NCI-H446 (cell line): ENCODE measurements at regions not wholly inside any gene's neighbourhood (a gene's known extent, or its start where the extent isn't known, plus 50 kb on each side); places are given as distances from the start of the nearest gene placed in this dataset.
A peak's percentile ranks its signal among the peaks of the same experiment; 100 is the strongest.

Experiments
- DNase-seq, 2 experiments: peaks; one replicate each; lab custom pipeline; 2025; lab: John Stamatoyannopoulos, UW

DNA sequence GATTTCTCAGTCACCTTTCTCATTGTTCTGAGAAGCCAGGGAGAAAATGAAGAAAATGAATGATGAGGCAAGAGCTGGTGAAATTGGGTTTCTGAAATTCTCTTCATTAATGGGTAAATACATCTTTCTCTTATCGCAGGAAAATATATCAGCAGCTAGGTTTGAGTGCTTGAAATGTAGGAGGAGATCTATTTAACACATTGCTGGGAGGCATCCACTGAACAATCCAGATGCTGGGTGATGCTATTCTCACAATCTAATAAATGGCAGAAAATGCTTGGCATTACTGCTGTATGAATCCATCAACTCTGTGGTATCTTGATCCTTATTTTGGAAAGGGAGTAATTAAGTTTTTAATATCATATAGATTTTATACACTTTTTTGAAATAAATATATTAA, 199.6 kb upstream of the LRP1B start:
- DNase-seq: no peak

DNA sequence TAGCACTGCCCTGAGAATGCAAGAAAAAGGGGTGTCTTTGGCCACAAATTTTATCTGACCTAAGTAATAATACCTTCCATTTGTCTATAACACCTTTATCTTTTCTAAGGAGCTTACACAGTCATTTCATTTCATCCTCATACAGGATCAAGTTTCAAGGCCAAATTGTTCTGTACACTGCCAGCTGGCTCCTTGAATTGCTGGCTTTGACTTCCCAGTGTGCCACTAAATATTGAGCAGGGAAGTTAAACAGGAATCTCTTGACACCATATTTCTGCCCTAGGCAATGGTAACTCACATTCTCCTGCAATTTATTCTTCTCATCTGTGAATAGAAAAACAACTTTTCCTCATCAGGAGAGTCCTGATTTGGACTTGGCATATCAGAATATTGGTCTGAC, 195.1 kb upstream of the LRP1B start:
- DNase-seq: peak in 1 of 2 experiments; percentile 63

DNA sequence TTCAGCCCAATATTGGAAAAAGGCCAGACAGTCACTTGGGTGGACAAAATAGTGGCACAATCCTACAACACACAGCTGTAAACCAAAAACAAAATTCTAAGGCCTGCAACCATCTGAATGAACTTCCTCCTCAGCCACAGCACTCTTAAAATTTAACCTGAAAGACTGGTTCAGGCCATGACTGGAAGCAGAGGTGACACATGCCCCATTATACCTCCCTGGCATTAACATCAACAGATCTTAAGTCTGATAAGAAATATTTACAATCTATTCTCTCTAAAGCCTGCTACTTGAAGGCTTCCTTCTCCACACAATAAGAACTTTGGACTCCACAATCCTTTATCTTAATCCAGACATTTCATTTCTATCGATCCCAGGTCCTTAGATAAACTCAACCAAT, 192.4 kb upstream of the LRP1B start:
- DNase-seq: no peak

DNA sequence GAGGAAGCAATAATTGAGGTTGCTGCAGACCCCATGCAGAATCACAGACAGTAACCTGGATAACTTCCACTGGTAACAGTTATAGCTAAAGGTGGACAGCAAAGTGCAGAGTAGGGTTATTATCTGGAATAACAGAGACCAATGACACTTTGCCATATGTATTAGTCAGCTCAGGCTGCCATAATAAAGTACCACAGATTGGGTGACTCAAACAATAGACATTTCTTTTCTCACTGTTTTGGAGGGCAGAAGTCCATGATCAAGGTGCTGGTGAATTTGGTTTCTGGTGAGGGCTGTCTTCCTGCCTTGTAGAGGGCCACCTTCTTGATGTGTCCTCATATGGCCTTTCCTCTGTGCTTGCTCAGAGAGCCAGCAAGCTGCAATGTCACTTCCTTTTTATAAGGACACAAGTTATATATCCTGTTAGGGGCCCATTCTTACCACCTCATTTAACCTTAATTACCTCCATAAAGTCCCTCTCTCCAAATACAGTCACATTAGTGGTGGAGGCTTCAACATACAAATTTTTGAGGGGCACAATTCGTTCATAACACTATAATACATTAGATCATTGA, 191.0 kb upstream of the LRP1B start:
- DNase-seq: no peak

DNA sequence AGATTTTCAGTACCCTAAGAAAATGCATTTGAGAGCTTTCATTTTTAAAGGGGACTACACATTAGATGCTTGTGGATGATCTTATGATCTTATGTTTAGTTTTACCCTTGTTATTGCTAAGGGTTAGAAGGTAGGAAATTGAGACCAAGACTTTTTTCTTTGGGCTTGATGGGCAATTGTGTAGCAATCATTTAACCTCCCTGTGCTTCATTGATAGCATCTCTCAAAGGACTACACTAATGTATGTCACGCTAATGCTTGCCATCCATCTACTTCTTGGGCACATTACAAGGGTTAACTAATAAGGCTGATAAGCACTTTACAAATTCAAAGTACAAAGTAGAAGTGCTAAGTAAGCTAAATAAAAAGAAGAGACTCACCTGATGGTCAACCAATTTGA, 189.3 kb upstream of the LRP1B start:
- no peak for DNase-seq

DNA sequence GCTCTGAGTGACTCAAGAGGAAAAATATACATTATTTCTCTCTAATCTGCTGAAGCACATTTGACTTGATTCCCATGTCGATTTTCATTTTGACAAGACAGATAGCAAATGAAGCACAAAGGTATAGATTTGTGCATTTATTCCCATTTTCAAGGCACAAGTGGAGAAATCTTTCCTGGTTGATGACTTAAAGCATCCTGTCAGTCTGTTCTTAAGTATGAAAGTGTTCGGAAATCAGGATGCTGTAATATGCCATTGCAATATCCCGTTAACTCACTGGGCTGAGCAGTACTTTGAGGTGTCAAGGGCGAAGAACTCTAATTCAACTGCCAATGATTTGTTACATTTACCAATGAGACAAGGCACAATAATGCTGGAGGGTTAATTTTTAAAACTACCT, 185.2 kb upstream of the LRP1B start:
- no peak for DNase-seq

DNA sequence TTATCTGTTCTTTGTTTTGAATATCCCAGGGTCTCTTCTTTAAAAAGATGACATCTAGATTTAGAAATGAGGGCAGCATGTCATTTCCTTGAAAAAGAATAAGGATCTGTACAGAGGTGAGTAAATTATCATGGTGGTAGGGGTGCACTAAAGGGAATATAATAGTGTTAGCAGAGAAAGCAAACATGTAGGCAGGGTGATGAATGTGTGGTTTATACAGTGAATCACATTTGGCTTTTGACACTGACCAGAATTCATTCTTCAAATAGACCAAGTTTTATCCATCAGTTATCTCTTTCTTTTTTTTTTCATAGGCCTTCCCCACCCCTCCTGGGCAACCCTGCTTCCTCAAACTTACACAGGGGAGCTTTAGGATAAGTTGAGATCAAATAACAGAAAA, 184.5 kb upstream of the LRP1B start:
- DNase-seq: no peak

DNA sequence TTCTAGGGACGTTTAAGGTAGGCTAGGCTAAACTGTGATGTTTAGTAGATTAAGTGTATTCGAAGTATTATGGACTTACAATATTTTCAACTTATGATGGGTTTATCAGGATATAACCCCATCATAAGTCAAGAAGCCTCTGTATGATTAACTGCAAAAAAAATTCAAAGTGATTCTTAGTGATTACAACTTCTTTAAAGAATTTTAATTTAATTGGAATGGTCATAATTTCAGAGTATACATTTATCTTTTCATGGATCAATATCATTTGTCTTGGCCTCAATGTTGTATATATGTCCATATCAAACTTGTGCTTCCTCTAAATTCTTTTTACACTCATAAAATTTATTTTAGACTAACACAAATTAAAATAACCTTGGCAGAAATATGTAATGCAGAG, 183.3 kb upstream of the LRP1B start:
- DNase-seq: no peak

DNA sequence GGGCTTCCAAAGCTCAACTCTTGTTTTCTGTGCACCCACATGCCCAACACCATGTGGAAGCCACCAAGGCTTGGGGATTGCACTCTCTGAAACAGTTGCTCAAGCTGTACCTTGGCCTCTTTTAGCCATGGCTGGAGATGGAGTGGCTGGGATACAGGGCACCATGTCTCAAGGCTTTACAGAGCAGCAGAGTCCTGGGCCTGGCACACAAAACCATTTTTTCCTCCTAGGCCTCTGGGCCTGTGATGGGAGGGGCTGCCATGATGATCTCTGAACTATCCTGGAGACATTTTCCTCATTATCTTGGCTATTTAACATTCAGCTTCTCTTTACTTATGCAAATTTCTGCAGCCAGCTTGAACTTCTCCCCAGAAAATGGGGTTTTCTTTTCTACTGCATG, 179.7 kb upstream of the LRP1B start:
- no peak for DNase-seq

DNA sequence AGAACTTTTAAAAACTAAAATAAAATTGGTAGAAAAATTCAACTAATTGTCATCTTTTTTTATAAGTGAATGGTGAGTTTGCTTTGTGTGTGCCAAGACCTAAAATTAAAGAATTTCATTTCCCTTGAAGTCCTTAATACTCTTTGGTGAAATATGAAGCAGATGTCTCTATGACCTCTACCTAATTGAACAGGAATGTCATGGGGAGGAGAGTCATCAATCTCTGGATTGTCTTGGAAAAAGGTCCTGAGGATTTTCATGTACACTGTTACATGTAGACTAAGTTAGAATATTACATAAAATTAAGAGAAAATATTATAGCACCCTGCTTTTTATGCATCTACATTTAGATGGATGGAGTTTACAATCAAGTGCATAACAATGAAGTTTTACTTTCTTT, 177.9 kb upstream of the LRP1B start:
- no peak for DNase-seq

DNA sequence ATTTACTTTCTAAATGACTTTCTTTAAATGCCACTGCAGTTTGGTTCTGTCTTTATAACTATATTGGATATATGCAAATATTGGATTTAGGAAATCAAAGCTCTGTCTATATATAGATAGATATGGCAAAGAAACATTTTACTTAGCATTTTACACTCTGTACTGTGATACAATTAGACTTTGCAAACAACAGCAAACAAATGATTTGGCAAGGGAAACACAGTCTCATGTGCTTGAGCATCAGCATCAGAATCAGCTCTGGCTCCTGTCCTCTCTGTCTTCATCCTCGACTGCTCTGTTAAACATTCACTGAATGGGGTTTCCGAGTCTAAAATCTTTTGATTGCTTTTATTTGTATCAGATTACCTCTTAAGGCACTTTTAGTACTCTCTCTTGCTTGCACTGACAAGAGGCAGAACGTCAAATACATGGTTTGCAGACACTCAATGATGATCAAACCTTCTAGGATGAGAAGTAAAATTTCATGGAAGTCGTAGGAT, 176.8 kb upstream of the LRP1B start:
- no peak for DNase-seq

DNA sequence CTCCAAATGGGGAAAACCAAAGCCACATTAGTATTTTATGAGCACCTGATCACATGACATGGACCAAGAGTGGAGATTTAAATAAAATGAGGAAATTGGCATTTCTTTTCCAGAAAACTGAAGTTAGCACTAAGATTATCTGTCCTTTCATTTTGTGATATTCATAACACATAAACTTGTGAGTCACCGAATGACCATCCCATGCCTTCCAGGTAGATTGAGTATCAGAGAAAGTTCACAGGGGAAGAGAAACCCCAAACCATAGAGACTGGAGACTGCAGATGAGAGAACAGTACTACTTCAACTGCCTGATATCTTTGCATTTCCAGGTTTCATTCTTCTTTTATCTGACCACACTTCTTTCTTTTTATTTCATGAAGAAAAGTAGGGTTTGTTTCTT, 176.3 kb upstream of the LRP1B start:
- DNase-seq: no peak

DNA sequence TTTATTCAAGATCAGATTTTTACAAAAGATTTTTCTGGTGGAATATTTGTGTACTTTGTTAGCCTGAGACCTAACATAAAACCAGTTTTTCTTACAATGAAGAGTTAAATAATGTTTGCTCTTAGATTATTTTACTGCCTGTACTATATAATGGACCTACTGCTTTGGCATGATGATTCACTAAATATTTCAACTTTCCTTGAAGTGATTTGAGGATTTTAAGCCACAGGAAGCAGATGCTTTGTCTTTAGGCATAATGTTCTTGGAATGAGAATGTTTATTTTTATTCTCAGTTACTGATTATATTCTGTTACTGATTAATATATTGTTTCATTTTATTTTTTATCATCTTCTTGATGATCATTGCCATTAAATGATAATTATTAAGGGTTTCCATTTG, 175.3 kb upstream of the LRP1B start:
- no peak for DNase-seq

DNA sequence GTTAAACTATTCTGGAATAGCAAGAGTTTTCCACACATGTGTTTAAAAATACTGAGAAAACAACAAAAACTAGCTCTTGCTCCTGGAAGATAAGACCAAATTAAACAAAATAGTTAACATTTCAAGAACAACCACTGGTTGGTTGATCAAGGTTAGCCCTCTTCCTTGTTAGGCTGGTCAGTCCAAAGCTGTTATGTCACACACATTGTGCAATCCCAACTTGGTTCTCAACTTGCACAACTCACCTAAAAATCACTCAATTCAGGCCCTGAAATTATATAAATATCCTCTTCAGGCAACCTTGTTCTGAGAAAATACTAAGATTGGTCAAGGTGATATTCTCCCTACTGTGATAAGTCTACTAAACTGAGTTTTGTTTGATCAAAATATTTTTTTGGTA, 169.7 kb upstream of the LRP1B start:
- DNase-seq: no peak

DNA sequence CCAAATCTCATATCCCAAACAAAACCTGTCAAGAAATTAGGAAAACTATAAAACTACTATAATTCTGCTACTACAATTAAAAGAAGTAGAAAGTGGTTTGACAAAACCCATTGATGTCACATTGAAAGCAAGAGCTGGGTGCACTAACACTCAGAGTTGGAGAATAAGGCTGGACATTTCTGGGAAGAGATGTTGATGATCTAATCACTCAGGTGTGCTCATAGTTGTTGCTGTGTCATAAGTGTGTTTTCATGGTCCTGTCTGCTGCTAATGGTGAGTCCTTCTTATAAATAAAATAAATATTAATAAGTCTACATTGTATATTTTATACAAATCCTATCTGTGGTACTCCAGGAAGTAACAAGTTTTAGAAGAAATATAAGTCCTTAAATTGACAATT, 168.2 kb upstream of the LRP1B start:
- DNase-seq: no peak

DNA sequence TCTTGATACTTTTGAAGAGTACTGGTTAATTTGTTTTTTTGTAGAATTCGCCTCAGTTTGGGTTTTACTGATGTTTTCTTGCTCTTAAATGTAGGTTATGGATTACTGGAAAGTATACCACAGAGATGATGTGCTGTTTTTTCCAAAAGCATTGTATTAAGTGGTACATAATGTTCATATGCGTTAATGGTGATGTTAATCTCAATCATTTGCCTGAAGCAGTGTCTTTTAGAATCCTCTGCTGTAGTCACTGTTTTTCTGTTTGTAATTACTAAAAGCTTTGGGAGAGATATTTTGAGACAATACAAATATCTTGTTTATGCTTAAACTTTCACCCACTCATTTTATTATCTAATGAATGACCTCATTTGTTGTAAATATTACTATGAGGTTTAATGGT, 163.4 kb upstream of the LRP1B start:
- DNase-seq: no peak

DNA sequence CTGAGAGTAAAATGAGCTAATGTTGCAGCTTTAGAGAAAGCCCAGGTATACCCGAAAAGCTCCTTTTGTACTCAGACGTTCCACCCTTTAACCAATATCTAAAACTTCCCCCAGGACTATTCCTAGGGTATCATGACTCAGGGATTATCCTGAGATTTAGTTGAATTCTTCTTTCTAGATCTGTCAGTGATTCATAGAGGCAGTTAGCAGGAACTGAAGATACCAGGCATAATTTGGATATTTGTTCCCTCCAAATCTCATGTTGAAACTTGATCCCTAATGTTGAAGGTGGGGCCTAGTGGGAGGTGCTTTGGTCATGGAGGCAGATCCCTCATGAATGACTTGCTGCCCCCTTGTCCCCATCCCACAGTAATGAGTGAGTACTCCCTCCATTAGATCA, 161.2 kb upstream of the LRP1B start:
- DNase-seq: no peak

DNA sequence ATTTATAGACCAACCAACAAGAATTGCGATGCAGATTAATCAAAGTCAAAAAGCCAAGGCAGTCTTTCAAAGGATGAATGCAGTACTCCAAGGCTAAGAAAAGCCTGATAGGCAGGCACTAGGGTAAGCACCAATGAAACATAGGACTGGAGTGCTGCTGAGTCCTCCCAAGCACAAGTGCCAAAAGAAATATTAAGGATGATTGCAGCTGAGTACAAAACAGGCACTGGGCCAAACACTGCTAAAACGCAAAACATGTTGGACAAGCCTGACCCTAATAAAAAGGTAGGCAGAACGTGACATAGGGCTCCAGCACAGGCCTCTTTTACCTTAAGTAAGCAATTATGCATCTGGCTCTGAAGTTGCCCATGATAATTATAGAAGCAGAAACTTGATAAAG, 160.1 kb upstream of the LRP1B start:
- DNase-seq: peak; percentile 23 to 59

DNA sequence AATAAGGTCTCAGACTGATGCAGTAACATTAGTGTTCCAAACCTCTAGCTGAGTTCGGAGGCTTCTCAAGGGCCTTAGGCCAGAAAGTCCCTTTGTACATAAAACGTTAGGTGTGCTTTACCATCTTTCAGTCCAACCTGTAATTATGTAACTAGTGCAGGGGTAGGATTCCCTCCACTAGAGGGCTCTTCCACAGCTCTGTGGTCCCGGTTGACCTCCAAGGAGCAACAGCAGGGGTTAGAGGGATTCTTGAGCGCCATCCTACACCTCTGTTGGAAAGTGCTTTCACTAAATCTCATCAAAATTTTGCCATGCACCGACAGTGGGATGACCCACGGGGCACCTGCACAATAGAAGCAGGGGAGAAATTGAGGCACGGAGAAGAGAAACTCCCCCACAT, 155.8 kb upstream of the LRP1B start:
- DNase-seq: no peak

DNA sequence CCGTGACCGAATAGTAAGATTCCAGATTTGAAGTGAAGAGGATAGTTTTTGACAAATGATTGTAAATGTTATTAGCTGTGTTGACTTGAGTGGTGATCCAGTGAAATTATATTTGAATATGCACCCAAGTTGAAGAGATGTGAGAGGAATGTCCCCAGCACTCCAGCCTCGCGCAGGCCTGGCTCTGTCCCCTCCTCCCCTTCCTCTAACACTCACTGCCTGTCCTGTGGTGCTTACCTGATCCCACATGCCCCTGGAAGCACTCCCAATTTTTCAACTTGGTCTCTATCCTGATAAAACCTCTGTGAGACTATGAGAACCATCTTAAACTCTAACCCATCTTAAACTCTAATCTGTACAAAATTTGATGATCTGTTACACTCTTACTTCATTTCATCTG, 154.7 kb upstream of the LRP1B start:
- DNase-seq: no peak

DNA sequence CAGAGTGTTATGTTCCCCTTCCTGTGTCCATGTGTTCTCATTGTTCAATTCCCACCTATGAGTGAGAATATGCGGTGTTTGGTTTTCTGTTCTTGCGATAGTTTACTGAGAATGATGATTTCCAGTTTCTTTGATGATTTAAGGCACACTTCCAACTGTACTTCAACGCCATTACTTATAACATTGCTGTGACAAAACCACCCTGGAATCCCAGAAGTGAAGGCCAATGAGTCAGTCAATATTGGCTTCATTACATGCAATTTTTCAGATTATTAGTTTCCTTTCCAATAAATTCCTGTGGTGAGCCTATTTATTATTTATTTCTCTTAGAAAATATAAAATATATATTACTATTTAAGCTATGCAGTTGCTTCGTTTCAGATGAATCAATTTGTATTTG, 153.5 kb upstream of the LRP1B start:
- peak in 1 of 2 experiments; percentile 15 for DNase-seq

DNA sequence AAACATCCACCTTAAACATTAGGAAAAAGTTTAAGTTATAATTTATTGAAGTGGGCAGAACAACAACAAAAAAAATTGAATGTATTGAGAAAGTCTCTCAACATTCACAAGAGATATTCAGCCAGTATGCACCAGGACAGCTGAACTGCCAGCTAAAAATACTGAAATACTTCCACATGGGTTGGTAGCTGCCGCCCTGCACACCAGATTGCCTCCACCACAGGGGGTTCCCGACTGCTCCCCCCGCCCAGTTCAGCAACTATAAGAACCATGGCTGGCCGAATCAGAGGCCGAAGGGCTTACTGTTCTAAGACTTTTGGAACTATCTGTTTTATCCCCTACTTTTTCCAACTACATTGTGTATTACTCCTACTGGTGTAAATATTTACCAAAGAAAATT, 150.0 kb upstream of the LRP1B start:
- peak; percentile 32 to 55 for DNase-seq

DNA sequence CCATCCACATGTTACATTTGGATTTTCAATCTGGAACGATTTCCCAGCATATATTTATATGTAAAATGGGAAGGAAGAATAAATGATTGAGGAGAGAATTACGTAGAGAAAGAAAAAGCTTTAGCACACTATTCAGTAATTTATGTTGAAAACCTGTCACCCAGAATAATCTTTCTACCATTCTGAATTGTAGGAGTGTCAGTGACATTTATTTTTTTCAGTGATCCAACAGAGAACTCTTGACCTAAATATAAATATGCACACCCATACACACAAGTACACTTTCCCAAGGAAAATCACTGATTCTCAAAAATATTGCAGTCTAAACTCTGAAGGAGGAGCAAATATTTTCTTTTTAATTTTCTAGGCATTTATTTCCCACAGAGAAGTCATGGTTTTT, 140.2 kb upstream of the LRP1B start:
- no peak for DNase-seq

DNA sequence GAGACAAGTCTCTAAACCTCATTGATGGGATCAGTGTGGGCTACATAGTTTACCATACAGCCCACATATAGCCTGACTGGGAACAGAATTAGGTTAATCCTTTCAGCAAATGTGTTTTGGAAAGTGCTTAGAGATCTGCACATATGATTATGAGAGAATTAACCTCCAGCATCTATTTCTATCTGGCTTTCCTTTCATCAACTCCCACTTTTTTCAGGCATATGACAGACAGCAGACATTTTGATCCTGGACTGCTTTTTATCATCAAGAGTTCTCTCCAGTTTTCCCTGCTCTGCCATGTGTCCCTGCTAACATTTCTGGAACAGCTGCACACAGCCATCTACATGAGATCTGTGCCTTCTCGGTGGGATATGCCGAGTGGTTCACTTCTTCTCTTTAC, 139.5 kb upstream of the LRP1B start:
- DNase-seq: no peak

DNA sequence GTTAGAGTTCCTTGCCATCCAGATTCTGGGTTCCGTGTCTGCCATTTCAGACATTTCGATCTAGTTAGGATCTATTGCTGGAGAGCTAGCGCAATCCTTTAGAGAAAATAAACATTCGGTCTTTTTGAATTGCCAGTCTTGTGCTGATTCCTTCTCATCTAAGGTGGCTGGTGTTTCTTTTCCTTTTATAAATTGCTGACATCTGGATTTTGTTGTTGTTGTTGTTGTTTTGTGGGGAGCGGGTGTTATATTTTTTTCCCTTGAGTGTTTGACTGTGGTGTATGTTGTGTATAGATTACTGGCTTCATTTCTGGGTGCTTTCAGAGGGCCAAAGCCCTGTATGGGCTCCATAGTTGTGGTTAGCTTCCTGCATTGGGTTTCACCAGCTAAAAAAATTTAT, 128.5 kb upstream of the LRP1B start:
- DNase-seq: no peak
